ENCODE measurements at regions not wholly inside any gene's neighbourhood (a gene's known extent, or its start where the extent isn't known, plus 50 kb on each side); places are given as distances from the start of the nearest gene placed in this dataset.

- no peak for DNase-seq
Measured at GRCh38 chr17:13297183-13297582, 279.4 kb upstream of the ELAC2 start.

DNA sequence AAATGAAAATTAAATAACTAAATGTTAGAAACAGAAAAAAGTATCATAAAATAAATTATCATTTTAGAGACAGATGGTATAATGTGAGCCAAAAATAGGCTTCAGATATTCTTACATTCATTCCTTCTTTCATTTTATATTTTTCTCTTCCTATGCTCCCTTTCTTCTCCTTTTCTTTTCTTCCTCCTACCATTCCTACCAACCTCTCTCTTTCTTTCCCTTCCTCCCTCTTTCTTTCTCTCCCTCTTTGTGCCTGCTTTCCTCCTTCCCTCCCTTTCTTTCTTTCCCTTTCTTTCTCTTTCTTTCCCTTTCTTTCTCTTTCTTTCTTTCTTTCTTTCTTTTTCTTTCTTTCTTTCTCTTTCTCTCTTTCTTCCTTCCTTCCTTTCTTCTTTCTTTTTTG lies 275.6 kb upstream of the ELAC2 start:
- no peak for DNase-seq

DNA sequence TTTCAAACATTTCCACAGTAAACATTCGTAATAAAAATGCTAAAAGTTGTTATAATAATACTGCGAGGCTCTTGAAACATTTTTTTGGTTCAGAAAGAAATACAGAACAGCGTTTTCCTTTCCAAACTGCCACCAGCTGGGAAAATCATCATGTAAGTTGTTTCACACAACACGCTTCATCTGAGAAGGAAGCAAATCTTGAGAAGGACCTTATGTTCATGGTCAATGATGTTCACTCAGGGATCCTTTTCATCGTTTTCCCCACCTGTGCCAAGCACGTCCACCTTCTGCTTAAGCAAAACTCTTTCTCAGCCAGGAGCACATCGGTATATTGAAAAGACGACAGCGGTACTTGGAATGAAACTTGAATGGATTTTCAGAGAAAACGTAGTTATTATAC lies 274.5 kb upstream of the ELAC2 start:
- no peak for DNase-seq

DNA sequence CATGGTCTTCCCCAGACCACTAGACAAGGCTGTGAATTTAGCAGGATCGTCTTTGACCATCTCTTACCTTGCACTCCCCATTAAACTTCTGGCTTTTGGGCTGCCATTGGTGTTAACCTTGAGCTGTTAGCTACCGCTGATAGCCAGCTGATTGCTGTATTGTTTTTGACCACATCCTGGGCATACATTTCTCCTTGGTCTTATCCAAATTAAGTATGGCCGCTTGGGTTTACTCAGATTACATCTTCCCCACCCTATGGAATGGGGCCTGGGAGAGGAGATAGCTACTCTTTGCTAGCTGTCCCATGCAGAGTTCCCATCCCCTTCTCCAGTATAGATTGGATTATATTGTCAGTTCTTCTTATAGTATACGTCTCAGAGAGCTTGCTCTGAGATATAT lies 270.4 kb upstream of the ELAC2 start:
- no peak for DNase-seq

DNA sequence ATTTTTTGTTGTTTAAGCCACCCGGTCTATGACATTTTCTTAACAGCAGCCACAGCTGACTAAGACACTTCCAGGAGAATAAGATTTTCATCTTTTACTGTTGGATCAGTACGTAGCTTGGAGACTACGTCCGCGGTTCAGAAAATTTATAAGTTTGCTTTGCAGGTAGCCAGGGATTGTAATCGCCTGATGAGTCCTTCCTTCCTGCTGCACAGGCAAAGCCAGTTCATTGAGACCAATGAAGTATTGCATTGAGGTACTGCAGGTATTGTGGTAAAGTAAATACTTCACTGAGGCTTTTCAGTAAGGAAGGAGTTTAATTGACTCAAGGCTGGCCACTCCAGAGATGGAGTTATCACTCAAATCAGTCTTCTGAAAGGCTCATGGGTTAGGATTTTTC lies 269.4 kb upstream of the ELAC2 start:
- no peak for DNase-seq

GRCh38 chr17:13283606-13284005 lies 265.8 kb upstream of the ELAC2 start:
- DNase-seq, result no peak

GRCh38 chr17:13281626-13282025 lies 263.8 kb upstream of the ELAC2 start:
- DNase-seq, result no peak

DNA sequence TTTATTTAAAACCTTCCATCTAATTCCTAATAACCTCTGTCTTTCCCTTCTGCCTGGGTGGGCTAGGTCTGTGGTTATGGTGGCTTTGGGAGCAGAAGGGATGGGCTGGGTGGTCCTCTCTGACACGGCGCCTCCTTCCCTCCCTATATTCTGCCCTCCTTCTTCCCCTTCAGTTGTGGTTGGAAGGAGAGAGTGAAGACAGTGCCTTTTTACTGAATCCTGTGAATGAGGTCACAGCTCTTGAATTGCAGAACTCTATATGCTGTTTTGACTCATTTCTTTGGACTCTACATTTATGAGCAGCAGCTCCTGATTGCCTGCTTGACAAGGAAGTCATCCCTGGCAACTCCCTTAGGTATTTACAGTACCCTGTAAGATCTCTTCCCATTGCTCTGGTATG lies 256.0 kb upstream of the ELAC2 start:
- DNase-seq, result no peak

DNA sequence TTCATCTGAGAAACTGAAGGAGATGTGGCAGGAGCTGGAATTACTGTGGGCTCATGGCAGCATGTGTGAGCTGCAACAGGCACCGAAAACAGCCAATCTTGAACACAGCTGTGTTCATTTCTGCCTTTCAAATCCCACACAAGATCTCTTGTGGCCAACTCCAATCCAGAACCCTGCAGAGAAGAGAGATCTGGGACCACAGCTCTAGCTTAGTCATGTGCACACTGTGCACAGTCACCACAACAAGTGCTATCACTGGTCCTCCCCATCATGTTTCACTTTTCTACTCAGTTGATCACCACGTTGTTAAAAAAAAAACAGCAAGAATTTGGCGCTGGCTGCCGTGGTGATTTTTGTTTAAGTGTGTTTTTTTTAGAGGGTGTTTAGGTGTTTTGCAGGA lies 254.5 kb upstream of the ELAC2 start:
- DNase-seq, result no peak

- DNase-seq, result no peak
Measured at GRCh38 chr17:13268791-13269595, 251.2 kb upstream of the ELAC2 start.

DNA sequence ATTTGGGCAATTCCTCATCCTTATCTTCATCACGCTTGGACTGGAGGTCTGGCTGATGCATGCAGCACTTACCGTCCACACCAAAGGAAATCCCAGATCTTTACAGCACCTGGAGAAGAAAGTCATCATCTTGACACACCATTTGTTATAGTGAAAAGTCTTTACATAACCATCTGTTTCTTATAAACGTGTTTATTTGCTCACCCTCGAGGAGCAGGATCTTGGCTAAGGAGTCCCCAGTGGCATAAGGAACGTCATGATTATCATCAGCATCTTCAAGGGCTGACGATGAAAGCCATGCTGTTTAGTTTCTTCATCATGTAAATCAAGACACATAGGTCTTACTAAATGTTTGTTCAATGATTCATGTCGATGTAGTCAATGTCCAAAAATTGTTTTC lies 248.8 kb upstream of the ELAC2 start:
- DNase-seq, result no peak

DNA sequence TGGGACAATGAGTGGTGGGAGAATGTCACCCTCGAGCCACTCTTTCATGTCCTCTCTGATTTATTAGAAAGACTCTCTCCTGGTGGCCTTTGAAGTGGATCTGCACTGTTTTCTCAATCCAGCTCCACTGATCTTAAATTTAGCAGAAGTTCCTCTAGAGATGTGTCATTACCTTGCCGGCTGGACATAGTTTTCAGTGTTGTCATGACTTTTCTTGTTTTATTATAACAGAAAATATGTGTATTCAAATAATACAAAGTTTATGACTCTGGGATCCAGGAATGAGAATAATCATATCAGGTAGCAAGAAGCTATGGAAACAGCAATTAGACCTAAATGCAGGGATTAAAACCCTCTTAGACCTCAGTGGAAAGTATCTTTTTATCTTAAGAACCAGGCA lies 247.5 kb upstream of the ELAC2 start:
- no peak for DNase-seq

GRCh38 chr17:13263746-13264145 lies 245.9 kb upstream of the ELAC2 start:
- no peak for DNase-seq

DNA sequence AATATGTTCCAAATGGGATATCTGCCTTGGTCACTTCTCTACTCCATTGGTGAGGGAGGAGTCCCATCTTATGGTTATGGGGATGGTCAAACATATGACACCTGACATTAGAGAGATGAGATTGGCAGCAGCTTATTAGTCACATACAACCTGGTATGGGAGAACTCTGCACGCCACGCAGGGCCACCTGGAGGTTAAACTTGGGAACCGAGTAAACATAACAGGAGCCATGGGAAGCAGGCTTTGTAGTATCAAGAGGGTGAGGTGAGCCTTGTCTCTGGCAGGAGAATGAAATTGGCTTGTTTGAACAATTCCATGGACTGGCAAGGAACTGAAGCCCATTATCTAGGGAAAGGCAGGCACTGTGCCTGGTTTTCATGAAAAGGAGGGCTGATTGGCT lies 238.7 kb upstream of the ELAC2 start:
- DNase-seq, result no peak

GRCh38 chr17:13253733-13254410 lies 236.0 kb upstream of the ELAC2 start:
- DNase-seq, result no peak

- DNase-seq, result no peak
Measured at GRCh38 chr17:13244513-13244912, 226.7 kb upstream of the ELAC2 start.

DNA sequence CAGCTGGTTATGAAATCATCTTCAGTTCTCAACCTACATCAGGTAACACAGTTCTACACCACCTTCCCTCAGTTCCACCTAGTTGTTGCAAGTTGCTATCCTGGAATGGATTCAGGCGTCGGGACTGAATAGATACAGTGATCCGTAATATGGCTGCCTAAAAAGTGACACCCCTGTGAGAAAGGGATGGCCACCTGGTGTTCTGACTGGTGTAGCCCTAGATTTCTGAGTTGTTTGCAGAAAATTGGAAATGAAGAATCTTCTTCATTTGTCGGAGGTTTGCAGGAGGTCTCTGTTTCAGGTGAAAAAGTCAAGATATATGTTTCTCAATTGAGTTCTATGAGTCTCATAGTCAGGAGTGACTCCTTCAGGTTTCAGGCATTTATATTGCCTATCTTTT lies 225.8 kb upstream of the ELAC2 start:
- DNase-seq, result no peak

- DNase-seq, result no peak
Measured at GRCh38 chr17:13240851-13241250, 223.0 kb upstream of the ELAC2 start.

DNA sequence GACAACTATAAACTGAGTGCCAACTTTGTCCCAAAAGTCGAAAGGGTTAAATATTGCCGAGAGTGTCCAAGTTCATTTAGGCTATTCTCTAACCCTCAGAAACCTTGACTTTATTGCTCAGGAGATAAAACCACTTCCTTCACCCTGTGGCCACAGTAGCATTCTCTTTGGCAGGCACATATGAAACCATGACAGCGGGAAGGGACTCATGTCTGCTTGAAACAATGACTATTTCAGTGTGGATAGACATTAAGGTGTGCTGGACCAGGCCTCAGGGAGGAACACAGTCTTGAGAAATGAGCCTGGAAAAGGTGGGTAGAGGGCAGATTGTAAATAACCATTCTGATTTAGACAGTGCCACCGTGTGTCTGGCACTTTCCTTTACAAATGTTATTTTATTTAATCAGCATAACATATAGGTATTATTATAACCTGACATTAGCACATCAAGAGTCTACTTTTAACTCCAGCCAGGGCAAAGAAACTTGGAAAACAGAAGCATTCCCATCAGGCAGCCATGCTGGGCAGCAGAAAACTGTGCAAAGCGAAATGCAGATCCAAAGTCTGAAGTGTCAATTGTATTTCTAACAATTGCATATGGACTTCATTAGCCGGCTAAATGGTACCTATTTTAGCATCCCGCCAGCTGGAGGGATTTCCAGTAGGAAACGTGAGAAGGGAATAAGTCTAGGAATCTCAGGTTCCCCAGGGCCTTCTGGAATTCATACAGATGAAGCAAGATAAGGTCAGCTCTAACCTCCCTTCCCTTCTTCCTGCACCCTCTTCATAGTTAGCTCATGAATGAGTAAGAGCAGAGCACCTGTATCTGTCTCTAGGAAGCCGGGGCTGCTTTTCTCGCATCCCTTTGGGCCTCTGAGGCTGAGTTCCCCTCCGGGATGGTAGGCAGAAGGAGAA lies 212.8 kb upstream of the ELAC2 start:
- DNase-seq, result no peak

- DNase-seq, result no peak
Measured at GRCh38 chr17:13228225-13228624, 210.4 kb upstream of the ELAC2 start.

DNA sequence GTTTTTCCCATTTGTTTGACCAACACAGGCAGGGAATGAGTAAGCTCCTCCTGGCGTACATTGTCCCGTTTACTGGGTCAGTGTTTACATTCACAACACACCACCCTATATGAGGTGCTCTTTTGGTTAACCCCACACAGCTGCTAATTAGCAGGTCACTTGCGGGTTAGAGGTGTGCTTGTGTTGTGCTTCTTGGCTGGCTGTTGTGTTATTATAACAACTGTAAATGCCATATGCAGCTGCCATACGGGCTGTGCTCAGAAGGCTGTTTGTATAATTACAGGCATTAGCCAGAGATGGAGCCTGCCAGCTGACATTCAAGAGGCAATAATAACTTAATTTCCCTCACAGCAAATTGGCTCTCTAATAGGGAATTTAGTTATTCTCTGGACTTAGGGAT lies 205.1 kb upstream of the ELAC2 start:
- no peak for DNase-seq

- DNase-seq, result no peak
Measured at GRCh38 chr17:13212860-13213259, 195.0 kb upstream of the ELAC2 start.

GRCh38 chr17:13209081-13209480 lies 191.3 kb upstream of the ELAC2 start:
- no peak for DNase-seq
